AG04450 (cell line): ENCODE measurements at regions not wholly inside any gene's neighbourhood (a gene's known extent, or its start where the extent isn't known, plus 50 kb on each side); places are given as distances from the start of the nearest gene placed in this dataset.

ENCODE experiments used
- CTCF ChIA-PET: fragments of 300-600, 350-600 bp; formaldehyde crosslinking; extraction: SDS; loops from one replicate; lab custom pipeline; 2022; ENCODE audit warnings: antibody characterized with exemption, inconsistent platforms; lab: Charles Lee
- POLR2A ChIA-PET: fragments of 350-600 bp; formaldehyde crosslinking; extraction: SDS; loops from one replicate; lab custom pipeline; 2021; ENCODE audit warnings: antibody characterized with exemption, inconsistent platforms; lab: Yijun Ruan, JAX
- DNase-seq: peaks from one replicate; pipeline ENCODE4 v3.0.0-alpha.2; 2011; ENCODE audit warnings: low read depth, low spot score
- H3K27ac ChIP-seq: one replicate; pipeline ENCODE4 v1.5.1; 2012; ENCODE audit warnings: low read depth, low read length, control low read depth
- H3K27me3 ChIP-seq: one replicate; pipeline ENCODE4 v1.6.0; 2012; ENCODE audit warnings: low read length; ENCODE audit not compliant: control insufficient read depth, insufficient read depth
- H3K4me3 ChIP-seq: 2 replicates; pipeline ENCODE4 v1.5.1; 2011; ENCODE audit warnings: mild to moderate bottlenecking, low read depth, low read length, control low read depth
- H3K9me3 ChIP-seq: 2 replicates; pipeline ENCODE4 v1.5.1; 2012; ENCODE audit warnings: low read length; ENCODE audit not compliant: control insufficient read depth, insufficient read depth
- TF ChIP-seq, protein P1 (sequence below): IDR thresholded peaks from 2 replicates; pipeline ENCODE4 v1.5.1; 2011; ENCODE audit warnings: low read depth, low read length, control low read depth, inconsistent platforms

DNA sequence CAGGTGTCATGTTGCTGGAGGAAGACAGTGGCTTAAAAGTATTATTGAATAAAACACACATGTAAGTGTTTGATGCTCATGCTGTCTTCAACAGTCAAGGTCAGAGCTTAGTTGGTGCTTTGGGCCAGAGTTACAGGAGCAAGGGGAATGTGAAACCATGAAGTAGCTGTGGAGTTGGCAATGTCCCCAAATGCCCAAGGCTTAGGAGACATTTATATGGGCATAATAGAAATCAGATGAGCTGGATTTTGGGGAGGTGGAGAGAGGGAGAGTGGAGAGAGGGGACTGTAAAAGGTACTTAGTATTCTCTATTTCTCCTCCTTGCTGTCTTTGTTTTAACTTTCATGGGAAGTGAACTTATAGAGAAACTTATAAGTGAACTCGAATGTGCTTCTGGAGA lies 407.8 kb downstream of the ETS1 start:
- Histone ChIP-seq H3K27ac (no peak overlapping the region), H3K4me3 (no peak overlapping the region), H3K9me3 (no peaks in the 10 kb centered on the region), H3K27me3 (no peaks in the 10 kb centered on the region)
- no peak for DNase-seq
- ChIA-PET CTCF (interaction anchor here (1.3 to 5.0 kb wide), 5 partner anchors 9 to 652 kb away, joined by 8 to 31 read pairs (median 10); no protein-coding TSS in a partner anchor), POLR2A (no interaction called here)
- TF ChIP-seq, protein P1, sequence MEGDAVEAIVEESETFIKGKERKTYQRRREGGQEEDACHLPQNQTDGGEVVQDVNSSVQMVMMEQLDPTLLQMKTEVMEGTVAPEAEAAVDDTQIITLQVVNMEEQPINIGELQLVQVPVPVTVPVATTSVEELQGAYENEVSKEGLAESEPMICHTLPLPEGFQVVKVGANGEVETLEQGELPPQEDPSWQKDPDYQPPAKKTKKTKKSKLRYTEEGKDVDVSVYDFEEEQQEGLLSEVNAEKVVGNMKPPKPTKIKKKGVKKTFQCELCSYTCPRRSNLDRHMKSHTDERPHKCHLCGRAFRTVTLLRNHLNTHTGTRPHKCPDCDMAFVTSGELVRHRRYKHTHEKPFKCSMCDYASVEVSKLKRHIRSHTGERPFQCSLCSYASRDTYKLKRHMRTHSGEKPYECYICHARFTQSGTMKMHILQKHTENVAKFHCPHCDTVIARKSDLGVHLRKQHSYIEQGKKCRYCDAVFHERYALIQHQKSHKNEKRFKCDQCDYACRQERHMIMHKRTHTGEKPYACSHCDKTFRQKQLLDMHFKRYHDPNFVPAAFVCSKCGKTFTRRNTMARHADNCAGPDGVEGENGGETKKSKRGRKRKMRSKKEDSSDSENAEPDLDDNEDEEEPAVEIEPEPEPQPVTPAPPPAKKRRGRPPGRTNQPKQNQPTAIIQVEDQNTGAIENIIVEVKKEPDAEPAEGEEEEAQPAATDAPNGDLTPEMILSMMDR, result no peak

DNA sequence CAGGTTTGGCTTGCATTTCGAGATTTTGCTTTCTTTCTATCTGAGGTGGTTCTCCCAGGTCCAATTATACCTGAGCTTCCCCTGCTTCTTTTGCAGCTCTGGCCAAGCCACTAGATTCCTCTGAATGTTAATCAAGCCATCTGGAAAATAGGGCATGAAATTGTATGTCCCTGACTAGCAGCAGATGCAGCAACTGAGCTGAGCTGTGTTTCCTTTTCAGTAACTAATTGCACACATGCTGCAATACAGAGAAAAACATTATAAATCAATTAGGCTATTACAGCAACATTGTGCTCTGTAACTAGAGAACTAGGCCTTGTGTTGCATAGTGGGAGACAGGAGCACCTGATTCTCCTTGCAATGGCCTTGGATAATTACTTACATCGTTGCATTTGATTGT lies 408.3 kb downstream of the ETS1 start:
- Histone ChIP-seq H3K27me3 (no peaks in the 10 kb centered on the region), H3K4me3 (no peak overlapping the region), H3K9me3 (no peaks in the 10 kb centered on the region), H3K27ac (no peak overlapping the region)
- TF ChIP-seq, protein P1, result no peak
- ChIA-PET CTCF (interaction anchor here (1.3 to 5.0 kb wide), 4 partner anchors 8 to 652 kb away, joined by 8 to 31 read pairs (median 10); no protein-coding TSS in a partner anchor), POLR2A (no interaction called here)
- no peak for DNase-seq

DNA sequence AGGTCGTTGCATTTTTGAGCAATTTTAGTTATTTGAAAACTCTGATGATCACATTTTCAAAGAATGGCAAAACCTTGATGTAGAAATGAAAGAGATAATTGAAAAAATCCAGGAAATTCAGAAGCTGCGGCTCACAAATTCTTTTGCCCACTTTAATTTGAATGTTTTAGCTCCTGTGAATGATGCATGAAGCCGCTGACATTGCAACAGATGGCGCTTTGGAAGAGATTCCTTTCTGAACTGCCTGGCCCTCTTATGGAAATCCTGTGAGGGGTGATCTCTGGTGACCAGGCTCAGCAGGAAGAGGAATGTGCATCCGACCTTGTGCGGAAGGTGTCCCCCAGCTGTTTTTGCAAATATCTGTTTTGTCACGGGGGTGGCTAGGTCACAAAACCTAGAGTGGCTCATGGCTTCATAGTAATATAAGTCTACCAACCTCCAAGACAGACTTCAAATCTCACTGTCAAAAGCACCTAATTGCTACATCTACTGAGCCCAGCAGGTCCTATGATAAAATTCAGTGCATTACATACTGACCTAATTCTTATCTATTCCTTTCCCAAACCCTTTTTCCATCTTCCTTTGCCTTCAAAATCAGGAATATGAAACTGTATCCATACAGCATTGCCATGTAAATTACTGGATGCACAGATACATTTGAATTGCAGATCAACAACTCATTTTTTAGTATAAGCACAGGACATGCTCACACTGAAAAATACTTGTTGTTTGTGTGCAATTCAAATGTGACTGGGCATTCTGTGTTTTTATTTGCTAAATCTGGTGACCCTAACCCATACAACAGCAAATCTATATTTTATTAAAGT lies 412.7 kb downstream of the ETS1 start:
- TF ChIP-seq, protein P1, result no peak
- Histone ChIP-seq H3K27ac (no peak overlapping the region), H3K4me3 (no peak overlapping the region), H3K27me3 (no peaks in the 10 kb centered on the region), H3K9me3 (no peaks in the 10 kb centered on the region)
- ChIA-PET CTCF (interaction anchor here (0.6 to 11.1 kb wide), 7 partner anchors 14 to 888 kb away, joined by 3 to 295 read pairs (median 3); no protein-coding TSS in a partner anchor), POLR2A (interaction anchor here (0.6 kb wide), 1 partner anchor 122 kb away, joined by 3 read pairs; no protein-coding TSS in a partner anchor)
- peak; percentile 11 for DNase-seq

DNA sequence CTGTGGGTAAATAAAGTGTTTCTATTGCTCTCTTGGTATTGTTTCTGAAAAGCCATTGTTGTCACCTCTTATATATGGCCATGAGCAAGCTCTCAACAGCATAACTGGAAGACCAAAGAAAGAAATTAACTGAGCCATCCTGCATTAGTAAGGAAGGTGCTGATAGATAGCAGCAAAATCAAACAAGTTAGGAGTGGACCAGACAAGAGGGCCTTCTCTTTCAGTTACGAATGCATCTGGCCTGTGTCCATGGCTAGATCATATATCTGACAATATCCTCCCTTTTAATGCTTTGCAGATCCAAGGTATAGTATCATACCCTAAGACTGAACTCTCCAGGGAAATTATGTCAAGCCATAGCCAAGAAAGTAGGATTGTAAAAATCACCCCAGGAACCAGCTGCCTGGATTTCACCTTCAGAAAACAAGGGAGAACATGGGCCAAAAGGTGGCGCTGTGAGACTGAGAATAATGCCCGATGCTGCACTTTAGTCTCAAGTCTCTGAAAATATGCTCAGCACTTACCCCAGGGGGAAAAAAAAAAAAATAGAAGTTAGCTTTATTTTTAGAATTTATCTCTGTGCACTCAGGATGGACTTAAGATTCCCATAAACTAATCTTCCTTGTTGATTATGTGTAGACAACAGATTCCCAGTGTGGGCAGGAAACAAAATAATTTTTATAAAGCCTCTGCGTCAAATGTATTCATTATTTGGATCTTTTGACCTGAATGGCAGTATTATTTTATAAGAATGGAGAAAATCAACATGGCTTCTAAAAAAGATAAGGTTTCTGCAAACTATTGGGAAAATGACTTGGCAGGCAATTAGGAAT lies 415.1 kb downstream of the ETS1 start:
- ChIA-PET POLR2A (interaction anchor here (1.0 kb wide), 1 partner anchor 236 kb away, joined by 3 read pairs; no protein-coding TSS in a partner anchor), CTCF (interaction anchor here (0.6 to 11.1 kb wide), 67 partner anchors 9 to 784 kb away, joined by 3 to 295 read pairs (median 4); partner anchors contain the start of genes ETS1 and FLI1)
- peak; percentile 72 for DNase-seq
- TF ChIP-seq, protein P1, result peak; percentile 83
- Histone ChIP-seq H3K27me3 (no peaks in the 10 kb centered on the region), H3K27ac (no peak overlapping the region), H3K9me3 (no peaks in the 10 kb centered on the region), H3K4me3 (no peak overlapping the region)
